Naive thymus-derived CD4-positive, alpha-beta T cell (primary cell): ENCODE measurements at regions not wholly inside any gene's neighbourhood (a gene's known extent, or its start where the extent isn't known, plus 50 kb on each side); places are given as distances from the start of the nearest gene placed in this dataset.

ENCODE experiments used
- ATAC-seq: fragments of 150-1000 bp; cut with Tn5 transposase; 2 replicates; pipeline ENCODE4 v1.10.0; 2021; ENCODE audit warnings: mild to moderate bottlenecking, moderate library complexity
- CTCF ChIA-PET: fragments of 350-600 bp; sonication (Branson Sonifier 250); formaldehyde crosslinking; loops from one replicate; lab custom pipeline; 2021; ENCODE audit warnings: antibody characterized with exemption; lab: Charles Lee
- POLR2A ChIA-PET: fragments of 350-600 bp; sonication (Branson Sonifier 250); formaldehyde crosslinking; loops from one replicate; lab custom pipeline; 2021; ENCODE audit warnings: antibody characterized with exemption, inconsistent platforms; lab: Charles Lee
- DNase-seq, 9 donors: peaks; one replicate each; pipeline versions ENCODE4 v3.0.0 to v3.0.0-alpha.2; 2020 to 2022; ENCODE audit warnings: mixed read lengths in 1 of 9
- H3K27ac ChIP-seq: one replicate; pipeline ENCODE4 v1.7.0; 2013; ENCODE audit warnings: mild to moderate bottlenecking, low read depth, low read length, moderate library complexity
- H3K27me3 ChIP-seq, 2 donors: one replicate each; pipeline ENCODE4 v1.7.0; 2013; ENCODE audit warnings: low read length in 2 of 2, mild to moderate bottlenecking in 2 of 2, moderate library complexity in 2 of 2; ENCODE audit not compliant: control insufficient read depth in 2 of 2, insufficient read depth in 2 of 2
- H3K36me3 ChIP-seq, 3 experiments: 1 replicate in 2 of 3; 2 replicates in 1 of 3; pipeline ENCODE4 v1.7.0; 2013; ENCODE audit warnings: low read length in 3 of 3, mild to moderate bottlenecking in 3 of 3, moderate library complexity in 1 of 3; ENCODE audit not compliant: insufficient read depth in 3 of 3, control insufficient read depth in 2 of 3
- H3K4me1 ChIP-seq, 2 donors: one replicate each; pipeline ENCODE4 v1.7.0; 2013; ENCODE audit warnings: low read length in 2 of 2, mild to moderate bottlenecking in 2 of 2, moderate library complexity in 1 of 2; ENCODE audit not compliant: control insufficient read depth in 2 of 2, insufficient read depth in 2 of 2
- H3K4me3 ChIP-seq: 2 replicates; pipeline ENCODE4 v1.7.0; 2013; ENCODE audit warnings: mild to moderate bottlenecking, low read length
- H3K9me3 ChIP-seq, 3 experiments: 1 replicate in 2 of 3; 2 replicates in 1 of 3; pipeline ENCODE4 v1.7.0; 2013; ENCODE audit warnings: low read length in 3 of 3; ENCODE audit not compliant: control insufficient read depth in 2 of 3
- H3K27ac Mint-ChIP-seq, 9 donors: one replicate each; pipeline ENCODE4 v1.8.0; 2020 to 2022; ENCODE audit warnings: mixed read lengths in 9 of 9, mild to moderate bottlenecking in 8 of 9, moderate library complexity in 5 of 9, inconsistent platforms in 2 of 9
- H3K27me3 Mint-ChIP-seq, 5 donors: one replicate each; pipeline ENCODE4 v1.8.0; 2021 to 2022; ENCODE audit warnings: mixed read lengths in 5 of 5, mild to moderate bottlenecking in 1 of 5
- H3K36me3 Mint-ChIP-seq, 5 donors: one replicate each; pipeline ENCODE4 v1.8.0; 2020 to 2022; ENCODE audit warnings: mixed read lengths in 5 of 5, mild to moderate bottlenecking in 3 of 5, inconsistent platforms in 1 of 5
- H3K4me1 Mint-ChIP-seq, 7 donors: one replicate each; pipeline ENCODE4 v1.8.0; 2020 to 2022; ENCODE audit warnings: mixed read lengths in 7 of 7, mild to moderate bottlenecking in 3 of 7, inconsistent platforms in 1 of 7
- H3K4me3 Mint-ChIP-seq, 10 donors: one replicate each; pipeline ENCODE4 v1.8.0; 2020 to 2022; ENCODE audit warnings: mild to moderate bottlenecking in 10 of 10, mixed read lengths in 10 of 10, moderate library complexity in 6 of 10, inconsistent platforms in 2 of 10
- H3K9me3 Mint-ChIP-seq, 11 donors: one replicate each; pipeline ENCODE4 v1.8.0; 2020 to 2022; ENCODE audit warnings: mixed read lengths in 11 of 11, mild to moderate bottlenecking in 4 of 11, inconsistent platforms in 1 of 11, moderate library complexity in 1 of 11
- intact Hi-C, 2 donors: fragments of 100-400 bp; cut with micrococcal nuclease; formaldehyde crosslinking; loops; one replicate each; pipeline ENCODE4 v1.15.1; 2023

GRCh38 chr11:79522626-79523025 lies 81.8 kb upstream of the TENM4 start:
- no peak overlapping the region for H3K4me3 ChIP-seq

GRCh38 chr11:79520086-79520485 lies 79.3 kb upstream of the TENM4 start:
- peaks cover 0 to 11% (median 6%) of the 10 kb centered on the region in 5 donors for H3K27me3 Mint-ChIP-seq
- H3K9me3 Mint-ChIP-seq, result peaks cover 0 to 33% (median 7%) of the 10 kb centered on the region in 11 donors
- DNase-seq (no peak), ATAC-seq (no peak)
- H3K27me3 ChIP-seq, result no peaks in the 10 kb centered on the region
- H3K4me3 Mint-ChIP-seq, result no peak overlapping the region
- no peak overlapping the region for H3K27ac Mint-ChIP-seq
- H3K9me3 ChIP-seq, result no peaks in the 10 kb centered on the region
- no peaks in the 10 kb centered on the region for H3K36me3 ChIP-seq
- no peaks in the 10 kb centered on the region for H3K4me1 ChIP-seq
- CTCF ChIA-PET, result no interaction called here
- intact Hi-C loops, result no loop called here
- no peaks in the 10 kb centered on the region for H3K4me1 Mint-ChIP-seq
- H3K27ac ChIP-seq, result no peak overlapping the region
- H3K4me3 ChIP-seq, result no peak overlapping the region
- POLR2A ChIA-PET, result no interaction called here
- no peaks in the 10 kb centered on the region for H3K36me3 Mint-ChIP-seq

More at GRCh38 chr11:79522626-79523025, 81.8 kb upstream of the TENM4 start:
- Histone ChIP-seq H3K27me3 (no peaks in the 10 kb centered on the region), H3K9me3 (no peaks in the 10 kb centered on the region), H3K4me1 (no peaks in the 10 kb centered on the region), H3K36me3 (no peaks in the 10 kb centered on the region), H3K27ac (no peak overlapping the region)
- ChIA-PET CTCF (interaction anchor here (0.6 kb wide), 1 partner anchor 10 kb away, joined by 3 read pairs; no protein-coding TSS in a partner anchor), POLR2A (no interaction called here)
- no peak overlapping the region for H3K27ac Mint-ChIP-seq
- DNase-seq, result no peak
- peaks cover 0 to 29% (median 5%) of the 10 kb centered on the region in 11 donors for H3K9me3 Mint-ChIP-seq
- no peak overlapping the region for H3K4me3 Mint-ChIP-seq
- H3K4me1 Mint-ChIP-seq, result no peaks in the 10 kb centered on the region
- no peak for ATAC-seq
- no peaks in the 10 kb centered on the region for H3K36me3 Mint-ChIP-seq
- intact Hi-C loops, result no loop called here
- peaks cover 0 to 6% (median 0%) of the 10 kb centered on the region in 5 donors for H3K27me3 Mint-ChIP-seq

- Histone ChIP-seq H3K27me3 (no peaks in the 10 kb centered on the region), H3K36me3 (no peaks in the 10 kb centered on the region), H3K9me3 (no peaks in the 10 kb centered on the region), H3K4me3 (no peak overlapping the region), H3K27ac (no peak overlapping the region), H3K4me1 (no peaks in the 10 kb centered on the region)
- ATAC-seq, result no peak
- H3K27me3 Mint-ChIP-seq, result peaks cover 0 to 11% (median 6%) of the 10 kb centered on the region in 5 donors
- no peaks in the 10 kb centered on the region for H3K4me1 Mint-ChIP-seq
- no peak for DNase-seq
- no peak overlapping the region for H3K27ac Mint-ChIP-seq
- CTCF ChIA-PET, result no interaction called here
- H3K4me3 Mint-ChIP-seq, result no peak overlapping the region
- peaks cover 0 to 16% (median 4%) of the 10 kb centered on the region in 11 donors for H3K9me3 Mint-ChIP-seq
- no peaks in the 10 kb centered on the region for H3K36me3 Mint-ChIP-seq
- POLR2A ChIA-PET, result no interaction called here
- intact Hi-C loops, result no loop called here
Measured at GRCh38 chr11:79515781-79516180, 75.0 kb upstream of the TENM4 start.

- intact Hi-C loops, result no loop called here
- H3K9me3 ChIP-seq, result no peaks in the 10 kb centered on the region
- Mint-ChIP-seq H3K9me3 (peaks cover 0 to 9% (median 4%) of the 10 kb centered on the region in 11 donors), H3K4me1 (no peaks in the 10 kb centered on the region), H3K36me3 (no peaks in the 10 kb centered on the region), H3K27me3 (peaks cover 0 to 7% (median 6%) of the 10 kb centered on the region in 5 donors), H3K27ac (no peak overlapping the region), H3K4me3 (no peak overlapping the region)
- H3K27me3 ChIP-seq, result no peaks in the 10 kb centered on the region
- POLR2A ChIA-PET, result no interaction called here
- H3K4me1 ChIP-seq, result no peaks in the 10 kb centered on the region
- no peaks in the 10 kb centered on the region for H3K36me3 ChIP-seq
- H3K27ac ChIP-seq, result no peak overlapping the region
- ATAC-seq (no peak), DNase-seq (no peak)
- CTCF ChIA-PET, result interaction anchor here (0.6 kb wide), 1 partner anchor 13 kb away, joined by 6 read pairs; no protein-coding TSS in a partner anchor
- H3K4me3 ChIP-seq, result no peak overlapping the region
Measured at GRCh38 chr11:79514695-79515094, 73.9 kb upstream of the TENM4 start.

- POLR2A ChIA-PET, result no interaction called here
- DNase-seq (no peak), ATAC-seq (no peak)
- H3K27ac Mint-ChIP-seq, result no peak overlapping the region
- Histone ChIP-seq H3K4me3 (no peak overlapping the region), H3K36me3 (no peaks in the 10 kb centered on the region), H3K9me3 (no peaks in the 10 kb centered on the region), H3K27ac (no peak overlapping the region), H3K27me3 (no peaks in the 10 kb centered on the region), H3K4me1 (no peaks in the 10 kb centered on the region)
- peaks cover 0 to 9% (median 4%) of the 10 kb centered on the region in 11 donors for H3K9me3 Mint-ChIP-seq
- CTCF ChIA-PET, result interaction anchor here (0.6 kb wide), 1 partner anchor 13 kb away, joined by 6 read pairs; no protein-coding TSS in a partner anchor
- no peaks in the 10 kb centered on the region for H3K4me1 Mint-ChIP-seq
- intact Hi-C loops, result no loop called here
- H3K27me3 Mint-ChIP-seq, result peaks cover 0 to 10% (median 6%) of the 10 kb centered on the region in 5 donors
- no peak overlapping the region for H3K4me3 Mint-ChIP-seq
- no peaks in the 10 kb centered on the region for H3K36me3 Mint-ChIP-seq
Measured at GRCh38 chr11:79514290-79514689, 73.5 kb upstream of the TENM4 start.

GRCh38 chr11:79512706-79513469 lies 72.1 kb upstream of the TENM4 start:
- DNase-seq, result no peak
- CTCF ChIA-PET, result no interaction called here
- no peaks in the 10 kb centered on the region for H3K4me1 Mint-ChIP-seq

GRCh38 chr11:79510960-79511359 lies 70.1 kb upstream of the TENM4 start:
- intact Hi-C loops, result no loop called here
- DNase-seq, result no peak
- Mint-ChIP-seq H3K4me1 (no peaks in the 10 kb centered on the region), H3K27ac (no peak overlapping the region), H3K36me3 (no peaks in the 10 kb centered on the region), H3K27me3 (peaks cover 0 to 20% (median 4%) of the 10 kb centered on the region in 5 donors), H3K4me3 (no peak overlapping the region), H3K9me3 (peaks cover 0 to 4% (median under 1%) of the 10 kb centered on the region in 11 donors)
- ATAC-seq, result no peak
- Histone ChIP-seq H3K27ac (no peak overlapping the region), H3K9me3 (no peaks in the 10 kb centered on the region), H3K27me3 (no peaks in the 10 kb centered on the region), H3K4me3 (no peak overlapping the region), H3K36me3 (no peaks in the 10 kb centered on the region), H3K4me1 (no peaks in the 10 kb centered on the region)
- ChIA-PET POLR2A (no interaction called here), CTCF (no interaction called here)

More at GRCh38 chr11:79512706-79513469, 72.1 kb upstream of the TENM4 start:
- no peaks in the 10 kb centered on the region for H3K4me1 ChIP-seq
- Mint-ChIP-seq H3K27me3 (peaks cover 0 to 20% (median 6%) of the 10 kb centered on the region in 5 donors), H3K4me3 (no peak overlapping the region), H3K27ac (no peak overlapping the region), H3K36me3 (no peaks in the 10 kb centered on the region), H3K9me3 (peaks cover 0 to 9% (median 0%) of the 10 kb centered on the region in 11 donors)
- no peak overlapping the region for H3K27ac ChIP-seq
- no peaks in the 10 kb centered on the region for H3K9me3 ChIP-seq
- H3K36me3 ChIP-seq, result no peaks in the 10 kb centered on the region
- no peaks in the 10 kb centered on the region for H3K27me3 ChIP-seq
- intact Hi-C loops, result no loop called here
- no peak overlapping the region for H3K4me3 ChIP-seq
- POLR2A ChIA-PET, result no interaction called here
- no peak for ATAC-seq
